ENCODE measurements at regions not wholly inside any gene's neighbourhood (a gene's known extent, or its start where the extent isn't known, plus 50 kb on each side); places are given as distances from the start of the nearest gene placed in this dataset.

GRCh38 chr5:125652761-125653160, 770.4 kb upstream of the GRAMD2B start:
- 95 to 97% methylated on average over 2 of the region's 2 CpGs for WGBS, 2 donors
- H3K4me1 ChIP-seq, result no peaks in the 10 kb centered on the region
- H3K36me3 ChIP-seq, result no peaks in the 10 kb centered on the region
- intact Hi-C loops (cut with DNase I), result no loop called here
- no peak overlapping the region for H3K4me3 ChIP-seq
- DNase-seq, result no peak
- H3K9me3 ChIP-seq, result no peaks in the 10 kb centered on the region
- no peaks in the 10 kb centered on the region for H3K27me3 ChIP-seq
- TF ChIP-seq CTCF (IDR thresholded peaks at IDR 0.05) (no peak), POLR2AphosphoS5 (IDR thresholded peaks at IDR 0.05) (no peak), EP300 (IDR thresholded peaks at IDR 0.05) (no peak), POLR2A (IDR thresholded peaks at IDR 0.05) (no peak)
- no peak overlapping the region for H3K27ac ChIP-seq

GRCh38 chr5:125654392-125654791, 768.8 kb upstream of the GRAMD2B start:
- Histone ChIP-seq H3K36me3 (no peaks in the 10 kb centered on the region), H3K27ac (no peak overlapping the region), H3K27me3 (no peaks in the 10 kb centered on the region), H3K9me3 (no peaks in the 10 kb centered on the region), H3K4me3 (no peak overlapping the region), H3K4me1 (peaks cover 0 to 9% (median 5%) of the 10 kb centered on the region in 4 donors)
- TF ChIP-seq POLR2A (IDR thresholded peaks at IDR 0.05) (no peak), EP300 (IDR thresholded peaks at IDR 0.05) (no peak), POLR2AphosphoS5 (IDR thresholded peaks at IDR 0.05) (no peak), CTCF (IDR thresholded peaks at IDR 0.05) (no peak)
- intact Hi-C loops (cut with DNase I), result no loop called here
- no peak for DNase-seq

- H3K4me1 ChIP-seq, result peaks cover 0 to 16% (median 11%) of the 10 kb centered on the region in 4 donors
- no peaks in the 10 kb centered on the region for H3K36me3 ChIP-seq
- DNase-seq, result no peak
- H3K27ac ChIP-seq, result no peak overlapping the region
- no peak overlapping the region for H3K4me3 ChIP-seq
- no peaks in the 10 kb centered on the region for H3K27me3 ChIP-seq
- H3K9me3 ChIP-seq, result no peaks in the 10 kb centered on the region
- TF ChIP-seq POLR2A (IDR thresholded peaks at IDR 0.05) (no peak), POLR2AphosphoS5 (IDR thresholded peaks at IDR 0.05) (no peak), EP300 (IDR thresholded peaks at IDR 0.05) (no peak), CTCF (IDR thresholded peaks at IDR 0.05) (no peak)
- intact Hi-C loops (cut with DNase I), result no loop called here
Measured at GRCh38 chr5:125655156-125655555, 768.1 kb upstream of the GRAMD2B start.

- 54 to 84% methylated on average over 2 of the region's 2 CpGs for WGBS, 2 donors
- H3K4me1 ChIP-seq, result peaks cover 0 to 19% (median 18%) of the 10 kb centered on the region in 4 donors
- no peak for DNase-seq
- H3K27me3 ChIP-seq, result no peaks in the 10 kb centered on the region
- H3K27ac ChIP-seq, result no peak overlapping the region
- intact Hi-C loops (cut with DNase I), result no loop called here
- no peak overlapping the region for H3K4me3 ChIP-seq
- TF ChIP-seq POLR2AphosphoS5 (IDR thresholded peaks at IDR 0.05) (no peak), CTCF (IDR thresholded peaks at IDR 0.05) (no peak), EP300 (IDR thresholded peaks at IDR 0.05) (no peak), POLR2A (IDR thresholded peaks at IDR 0.05) (no peak)
- no peaks in the 10 kb centered on the region for H3K9me3 ChIP-seq
- no peaks in the 10 kb centered on the region for H3K36me3 ChIP-seq
Measured at GRCh38 chr5:125657936-125658335, 765.3 kb upstream of the GRAMD2B start.

- 66 to 77% methylated on average over 2 of the region's 2 CpGs for WGBS, 2 donors
- Histone ChIP-seq H3K36me3 (no peaks in the 10 kb centered on the region), H3K27ac (no peak overlapping the region), H3K27me3 (no peaks in the 10 kb centered on the region), H3K9me3 (no peaks in the 10 kb centered on the region), H3K4me1 (peaks cover 0 to 19% (median 18%) of the 10 kb centered on the region in 4 donors), H3K4me3 (no peak overlapping the region)
- intact Hi-C loops (cut with DNase I), result no loop called here
- TF ChIP-seq EP300 (IDR thresholded peaks at IDR 0.05) (no peak), POLR2AphosphoS5 (IDR thresholded peaks at IDR 0.05) (no peak), CTCF (IDR thresholded peaks at IDR 0.05) (no peak), POLR2A (IDR thresholded peaks at IDR 0.05) (no peak)
- no peak for DNase-seq
Measured at GRCh38 chr5:125659316-125660023, 763.7 kb upstream of the GRAMD2B start.

Data from sigmoid colon (tissue), 6 donors.